ENCODE measurements at regions not wholly inside any gene's neighbourhood (a gene's known extent, or its start where the extent isn't known, plus 50 kb on each side); places are given as distances from the start of the nearest gene placed in this dataset.

DNA sequence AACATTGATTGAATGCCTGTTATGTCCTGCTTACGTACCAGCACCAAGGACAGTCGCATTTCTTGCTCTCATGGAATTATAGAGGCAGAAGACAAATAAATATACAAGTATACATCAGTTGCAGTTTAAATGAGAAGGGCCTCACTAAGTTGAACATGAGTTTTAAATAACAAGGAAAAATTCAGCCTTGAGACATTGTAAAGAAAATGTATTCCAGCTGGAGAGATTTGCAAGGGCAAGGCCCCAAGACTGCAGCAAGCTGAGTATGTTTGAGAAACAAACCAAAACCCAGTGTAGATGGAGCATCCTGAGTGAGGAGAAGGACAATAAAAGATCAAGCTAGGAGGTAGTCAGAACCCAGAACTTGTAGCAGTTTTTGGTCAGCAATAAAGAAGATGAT is 123.2 kb upstream of the BMP5 start:
- TF ChIP-seq CTCF (IDR thresholded peaks at IDR 0.05; ENCODE audit: insufficient read depth, low read depth, low read length), result no peak
- no peak for TF ChIP-seq EZH2 (IDR thresholded peaks at IDR 0.05; ENCODE audit: insufficient read depth, low read length)
